Esophagus (tissue), 2 donors: ENCODE measurements at regions not wholly inside any gene's neighbourhood (a gene's known extent, or its start where the extent isn't known, plus 50 kb on each side); places are given as distances from the start of the nearest gene placed in this dataset.

Experiments used
- H3K27ac ChIP-seq, 2 donors: one replicate each; pipeline ENCODE4 v1.5.1; 2013; ENCODE audit warnings: low read depth in 2 of 2, mild to moderate bottlenecking in 2 of 2, inconsistent platforms in 1 of 2, low read length in 1 of 2, moderate library complexity in 1 of 2
- H3K27me3 ChIP-seq, 2 donors: one replicate each; pipeline ENCODE4 v1.6.1; 2013; ENCODE audit warnings: low read length in 2 of 2, control low read depth in 1 of 2, mild to moderate bottlenecking in 1 of 2; ENCODE audit not compliant: insufficient read depth in 2 of 2, control insufficient read depth in 1 of 2
- H3K36me3 ChIP-seq, 2 donors: one replicate each; pipeline ENCODE4 v1.6.1; 2013; ENCODE audit warnings: low read length in 1 of 2; ENCODE audit not compliant: control insufficient read depth in 2 of 2, insufficient read depth in 2 of 2
- H3K4me1 ChIP-seq, 2 donors: one replicate each; pipeline ENCODE4 v1.6.1; 2013; ENCODE audit warnings: low read length in 1 of 2; ENCODE audit not compliant: control insufficient read depth in 2 of 2, insufficient read depth in 2 of 2
- H3K4me3 ChIP-seq, 2 donors: one replicate each; pipeline ENCODE4 v1.5.1; 2013; ENCODE audit warnings: low read length in 2 of 2, mild to moderate bottlenecking in 2 of 2, low read depth in 1 of 2, moderate library complexity in 1 of 2
- H3K9me3 ChIP-seq, 2 donors: one replicate each; pipeline ENCODE4 v1.6.1; 2013; ENCODE audit warnings: mild to moderate bottlenecking in 2 of 2, low read depth in 1 of 2, low read length in 1 of 2, moderate library complexity in 1 of 2; ENCODE audit not compliant: control insufficient read depth in 2 of 2, insufficient read depth in 1 of 2
- WGBS, 2 donors: extraction: QIAGEN DNeasy Blood & Tissue Kit; methylation state at CpG; one replicate each; pipeline ENCODE4 v1.1.7; 2013; 5-methylcytosine and 5-hydroxymethylcytosine counted together
- donor health status: healthy with polysubstance abuse.
- donor health status: Bipolar disorder and iron deficiency.

DNA sequence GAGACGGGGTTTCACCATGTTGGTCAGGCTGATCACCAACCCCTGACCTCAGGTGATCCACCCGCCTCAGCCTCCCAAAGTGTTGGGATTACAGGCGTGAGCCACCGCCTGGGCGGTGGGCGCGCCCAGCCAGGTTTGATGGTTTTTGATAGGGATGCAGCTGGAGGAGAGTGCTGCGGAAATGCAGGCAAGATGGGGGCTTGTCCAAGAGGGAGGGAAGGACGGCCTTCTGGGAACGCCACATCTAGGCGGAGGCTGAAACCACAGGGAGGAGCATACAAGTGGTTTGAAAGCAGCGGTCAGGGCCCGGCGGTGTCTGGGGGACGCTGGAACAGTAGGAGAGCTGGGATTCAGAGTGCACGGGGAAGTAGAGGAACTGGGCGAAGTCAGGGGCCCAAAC, 134.6 kb downstream of the VRK1 start:
- Histone ChIP-seq H3K27me3 (no peaks in the 10 kb centered on the region), H3K4me3 (no peak overlapping the region), H3K27ac (no peak overlapping the region), H3K9me3 (no peaks in the 10 kb centered on the region), H3K36me3 (no peaks in the 10 kb centered on the region), H3K4me1 (no peaks in the 10 kb centered on the region)
- 95 to 98% methylated on average over 17 of the region's 17 CpGs for WGBS, 2 donors

DNA sequence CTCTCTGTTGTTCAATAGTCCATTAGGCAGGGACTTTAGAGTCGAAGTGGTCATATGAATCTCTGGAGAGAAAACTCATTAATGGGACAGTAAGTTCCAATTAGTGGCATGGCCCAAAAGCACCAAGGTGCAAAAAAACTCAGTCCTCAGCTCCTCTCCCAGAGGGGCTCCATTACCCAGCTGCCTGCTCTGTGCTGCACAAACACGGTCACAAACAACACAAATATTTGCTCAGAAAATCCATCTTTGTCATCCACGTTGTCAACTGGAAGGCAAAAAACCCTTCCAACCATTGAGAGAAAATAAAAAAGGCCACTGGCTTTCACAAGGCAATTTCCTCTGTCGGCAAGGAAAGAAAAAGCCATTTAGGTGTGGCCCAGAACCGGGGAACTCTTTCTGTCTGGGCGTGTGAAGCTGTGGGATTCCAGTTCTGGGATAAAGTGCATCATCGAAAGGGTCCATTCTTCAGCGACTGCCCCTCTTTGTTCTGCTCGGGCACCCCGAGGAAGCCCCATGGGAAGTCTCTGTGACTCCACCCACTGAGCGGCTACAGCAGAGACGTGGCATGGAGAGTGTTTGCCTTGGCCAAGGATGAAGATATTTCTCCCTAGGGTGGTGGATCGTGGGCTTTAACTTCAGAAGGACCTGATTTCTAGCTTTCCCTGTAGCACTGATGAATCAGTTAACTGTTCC, 137.6 kb downstream of the VRK1 start:
- no peaks in the 10 kb centered on the region for H3K27me3 ChIP-seq
- H3K4me1 ChIP-seq: no peaks in the 10 kb centered on the region
- no peak overlapping the region for H3K4me3 ChIP-seq
- H3K36me3 ChIP-seq: no peaks in the 10 kb centered on the region
- H3K27ac ChIP-seq: no peak overlapping the region
- 59 to 70% methylated on average over 13 of the region's 13 CpGs for WGBS, 2 donors
- no peaks in the 10 kb centered on the region for H3K9me3 ChIP-seq

DNA sequence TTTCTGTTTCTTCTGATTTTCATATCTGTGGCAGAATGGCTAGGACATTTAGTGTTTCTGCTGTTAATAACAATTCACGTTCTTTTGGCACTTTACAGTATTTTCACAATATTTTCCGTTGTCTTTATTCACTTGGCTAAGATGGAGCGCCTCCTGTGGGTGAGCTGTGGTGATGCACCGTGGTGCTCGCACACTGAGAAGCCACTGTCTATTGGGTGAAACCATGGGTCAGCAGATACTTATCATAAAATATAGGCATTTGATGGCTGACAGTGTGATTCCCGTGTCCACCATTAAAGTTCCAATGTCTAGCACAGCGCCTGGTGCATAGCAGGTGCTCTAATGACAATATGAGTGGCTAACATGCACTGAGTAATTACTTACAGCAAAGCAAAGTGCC, 141.8 kb downstream of the VRK1 start:
- WGBS, 2 donors: 62 to 66% methylated on average over 7 of the region's 7 CpGs
- Histone ChIP-seq H3K27me3 (no peaks in the 10 kb centered on the region), H3K9me3 (no peaks in the 10 kb centered on the region), H3K4me3 (no peak overlapping the region), H3K36me3 (no peaks in the 10 kb centered on the region), H3K4me1 (no peaks in the 10 kb centered on the region), H3K27ac (no peak overlapping the region)

DNA sequence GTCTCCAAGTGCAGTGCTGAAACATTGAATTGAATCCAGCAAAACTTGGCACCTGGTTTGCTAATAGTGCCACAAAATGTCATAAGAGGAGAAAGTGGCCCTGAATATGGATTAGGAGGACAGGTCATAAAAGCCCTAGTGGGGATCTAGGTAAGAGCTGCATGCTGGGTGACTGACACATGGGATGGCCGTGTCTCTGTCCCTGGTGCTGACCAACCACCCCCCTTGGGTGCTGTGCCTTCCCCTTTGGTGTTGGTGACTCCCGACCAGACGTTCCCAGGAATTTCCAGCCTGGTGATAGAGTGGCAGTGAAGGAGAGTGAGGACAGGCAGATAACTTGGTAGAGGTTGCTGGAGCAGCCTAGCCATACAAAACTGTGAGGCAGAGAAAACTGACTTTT, 142.8 kb downstream of the VRK1 start:
- no peak overlapping the region for H3K4me3 ChIP-seq
- no peaks in the 10 kb centered on the region for H3K27me3 ChIP-seq
- H3K4me1 ChIP-seq: no peaks in the 10 kb centered on the region
- H3K36me3 ChIP-seq: no peaks in the 10 kb centered on the region
- 31 to 39% methylated on average over 3 of the region's 3 CpGs for WGBS, 2 donors
- H3K9me3 ChIP-seq: no peaks in the 10 kb centered on the region
- H3K27ac ChIP-seq: no peak overlapping the region

DNA sequence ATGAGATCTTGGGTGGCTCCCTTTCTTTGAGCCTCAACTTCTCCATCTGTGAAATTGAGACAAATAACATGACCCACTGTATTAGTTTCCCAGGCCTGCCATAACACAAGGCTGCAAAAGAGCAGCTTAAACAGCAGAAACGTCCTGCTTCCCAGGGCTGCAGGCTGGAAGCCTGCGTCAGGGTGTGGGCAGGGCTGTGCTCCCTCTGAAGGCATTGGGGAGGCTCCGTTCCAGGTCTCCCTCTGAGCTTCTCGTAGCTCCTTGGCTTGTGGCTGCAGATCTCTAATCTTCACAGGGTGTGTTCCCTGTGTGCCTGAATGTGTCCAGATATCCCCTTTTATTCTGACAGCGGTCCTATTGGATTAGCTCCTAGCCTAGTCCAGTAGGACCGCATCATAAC, 147.1 kb downstream of the VRK1 start:
- H3K27me3 ChIP-seq: no peaks in the 10 kb centered on the region
- 57 to 67% methylated on average over 6 of the region's 6 CpGs for WGBS, 2 donors
- no peaks in the 10 kb centered on the region for H3K36me3 ChIP-seq
- no peaks in the 10 kb centered on the region for H3K9me3 ChIP-seq
- H3K4me3 ChIP-seq: no peak overlapping the region
- no peak overlapping the region for H3K27ac ChIP-seq
- H3K4me1 ChIP-seq: no peaks in the 10 kb centered on the region

DNA sequence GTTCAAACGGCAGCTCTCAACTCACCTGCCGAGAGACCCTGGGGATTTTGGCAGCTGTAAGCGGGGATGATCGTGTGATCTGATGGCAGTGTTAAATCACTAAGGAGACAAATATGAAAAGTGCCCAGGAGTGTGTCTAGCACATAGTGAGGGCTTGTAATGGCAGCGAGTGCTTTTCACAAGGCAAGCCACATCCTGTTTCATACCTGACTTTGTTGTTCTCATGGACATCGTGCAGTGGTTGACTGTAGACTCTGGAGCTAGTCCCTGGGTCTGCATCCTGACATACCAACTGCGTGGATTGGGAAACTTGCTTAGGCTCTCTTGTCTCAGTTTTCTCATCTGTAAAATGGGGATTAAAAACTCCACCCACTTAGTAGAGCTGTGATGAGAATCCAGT, 148.5 kb downstream of the VRK1 start:
- Histone ChIP-seq H3K4me1 (no peaks in the 10 kb centered on the region), H3K36me3 (no peaks in the 10 kb centered on the region), H3K9me3 (no peaks in the 10 kb centered on the region), H3K27me3 (no peaks in the 10 kb centered on the region), H3K27ac (no peak overlapping the region), H3K4me3 (no peak overlapping the region)
- WGBS, 2 donors: 88 to 89% methylated on average over 7 of the region's 7 CpGs

DNA sequence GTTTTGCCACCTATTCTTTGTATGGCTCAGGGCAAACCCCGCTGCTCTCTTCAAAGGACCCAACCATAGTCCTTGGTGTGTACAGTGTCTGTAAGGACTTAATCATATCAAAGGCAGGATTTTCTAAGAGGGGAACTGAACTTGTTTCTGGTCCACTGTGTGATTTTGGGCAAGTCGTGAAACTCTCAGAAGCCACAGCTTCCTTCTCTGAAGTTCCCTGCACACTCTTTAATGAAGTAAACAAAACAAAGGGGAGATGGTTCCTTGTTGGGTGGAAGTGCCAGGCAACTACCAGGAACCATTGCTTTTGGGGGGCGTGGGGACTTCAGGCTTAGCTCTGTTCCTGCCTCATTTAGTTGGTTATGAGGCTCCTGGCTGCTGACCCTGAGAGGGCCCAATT, 152.4 kb downstream of the VRK1 start:
- WGBS, 2 donors: 81 to 90% methylated on average over 3 of the region's 3 CpGs
- no peak overlapping the region for H3K4me3 ChIP-seq
- no peak overlapping the region for H3K27ac ChIP-seq
- H3K36me3 ChIP-seq: no peaks in the 10 kb centered on the region
- no peaks in the 10 kb centered on the region for H3K4me1 ChIP-seq
- H3K27me3 ChIP-seq: no peaks in the 10 kb centered on the region
- no peaks in the 10 kb centered on the region for H3K9me3 ChIP-seq

DNA sequence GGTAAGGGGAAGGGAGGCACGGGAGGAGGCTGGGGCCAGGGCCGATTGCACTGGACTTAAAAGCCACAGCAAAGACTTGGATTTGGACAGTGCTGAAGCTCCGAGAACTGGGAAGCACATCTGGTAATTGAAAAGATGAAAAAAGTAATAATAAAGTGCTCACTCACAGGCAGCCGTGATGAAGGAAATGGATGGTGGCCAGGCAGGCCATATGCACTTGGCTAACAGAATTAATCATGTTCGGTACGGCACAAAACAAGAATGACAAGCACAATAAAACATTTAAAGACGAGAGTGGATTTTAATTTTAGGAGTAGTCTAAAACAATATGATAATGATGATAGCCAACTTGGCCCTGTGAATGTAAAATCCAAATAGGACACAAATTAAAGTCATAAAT, 154.3 kb downstream of the VRK1 start:
- H3K27me3 ChIP-seq: no peaks in the 10 kb centered on the region
- H3K27ac ChIP-seq: no peak overlapping the region
- H3K36me3 ChIP-seq: no peaks in the 10 kb centered on the region
- no peaks in the 10 kb centered on the region for H3K9me3 ChIP-seq
- 62 to 73% methylated on average over 7 of the region's 7 CpGs for WGBS, 2 donors
- no peaks in the 10 kb centered on the region for H3K4me1 ChIP-seq
- H3K4me3 ChIP-seq: no peak overlapping the region

DNA sequence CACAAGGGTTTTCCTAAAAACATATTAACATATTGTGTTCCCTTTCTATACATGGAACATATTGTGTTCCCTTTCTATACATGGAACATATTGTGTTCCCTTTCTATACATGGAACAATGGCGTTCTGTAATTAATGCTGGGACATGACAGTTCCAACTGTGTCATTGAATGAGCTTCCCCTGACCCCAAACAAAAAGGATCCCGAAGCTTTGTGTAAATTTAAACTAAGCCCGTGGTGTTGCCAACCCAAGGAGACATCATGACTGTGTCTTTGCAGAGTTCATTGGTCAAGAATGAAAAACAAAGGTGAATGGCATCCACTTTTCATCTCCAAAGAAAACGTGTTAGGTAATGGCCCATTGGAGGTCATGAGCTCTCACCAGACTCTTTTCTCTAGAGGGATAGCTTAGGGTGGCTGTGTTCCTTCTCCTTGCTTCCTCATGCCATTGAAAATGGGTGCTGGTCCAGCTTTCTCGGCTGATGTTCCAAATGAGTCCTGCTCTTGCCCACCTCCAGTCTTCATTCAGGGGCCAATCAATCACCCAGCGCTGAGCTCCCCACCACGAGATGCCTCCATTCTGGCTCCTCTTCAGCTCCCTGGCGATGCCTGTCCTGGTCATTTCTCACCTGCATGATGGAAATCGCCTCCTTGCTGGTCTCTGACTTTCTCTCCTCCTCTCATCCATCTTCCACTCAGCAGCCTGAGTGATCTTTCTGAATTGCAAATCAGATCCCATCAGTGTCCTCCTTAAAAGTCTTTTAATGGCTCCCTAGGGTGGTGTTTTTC, 156.1 kb downstream of the VRK1 start:
- no peaks in the 10 kb centered on the region for H3K27me3 ChIP-seq
- H3K36me3 ChIP-seq: no peaks in the 10 kb centered on the region
- no peak overlapping the region for H3K27ac ChIP-seq
- H3K4me3 ChIP-seq: no peak overlapping the region
- 76 to 80% methylated on average over 9 of the region's 9 CpGs for WGBS, 2 donors
- no peaks in the 10 kb centered on the region for H3K4me1 ChIP-seq
- peaks cover 0 to 3% of the 10 kb centered on the region in 2 donors for H3K9me3 ChIP-seq

DNA sequence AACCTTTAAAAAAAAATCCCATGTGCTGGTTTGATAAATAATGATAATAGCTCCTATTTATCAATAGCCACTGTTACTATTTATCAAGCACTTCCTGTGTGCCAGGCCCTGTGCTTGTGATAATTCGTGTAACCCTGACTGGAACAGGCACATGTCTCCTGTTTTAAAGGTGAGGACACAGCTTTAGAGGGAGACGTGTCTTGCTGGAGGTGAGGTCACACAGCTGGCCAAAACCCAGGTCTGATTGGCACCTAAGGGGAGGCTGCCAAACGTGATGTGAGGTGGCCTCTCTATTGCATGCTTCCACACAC, 156.6 kb downstream of the VRK1 start:
- no peaks in the 10 kb centered on the region for H3K36me3 ChIP-seq
- no peaks in the 10 kb centered on the region for H3K27me3 ChIP-seq
- H3K4me3 ChIP-seq: no peak overlapping the region
- 60 to 66% methylated on average over 3 of the region's 3 CpGs for WGBS, 2 donors
- peaks cover 0 to 3% of the 10 kb centered on the region in 2 donors for H3K9me3 ChIP-seq
- no peaks in the 10 kb centered on the region for H3K4me1 ChIP-seq
- no peak overlapping the region for H3K27ac ChIP-seq
